SK-N-DZ (cell line): ENCODE measurements at regions not wholly inside any gene's neighbourhood (a gene's known extent, or its start where the extent isn't known, plus 50 kb on each side); places are given as distances from the start of the nearest gene placed in this dataset.

Source experiments
- DNase-seq: peaks from one replicate; pipeline ENCODE4 v3.0.0-alpha.2; 2015; ENCODE audit warnings: low spot score

GRCh38 chr9:38313421-38313820 lies 79.1 kb upstream of the ALDH1B1 start:
- DNase-seq = no peak

- DNase-seq = no peak
Measured at GRCh38 chr9:38312406-38312805, 80.1 kb upstream of the ALDH1B1 start.

DNA sequence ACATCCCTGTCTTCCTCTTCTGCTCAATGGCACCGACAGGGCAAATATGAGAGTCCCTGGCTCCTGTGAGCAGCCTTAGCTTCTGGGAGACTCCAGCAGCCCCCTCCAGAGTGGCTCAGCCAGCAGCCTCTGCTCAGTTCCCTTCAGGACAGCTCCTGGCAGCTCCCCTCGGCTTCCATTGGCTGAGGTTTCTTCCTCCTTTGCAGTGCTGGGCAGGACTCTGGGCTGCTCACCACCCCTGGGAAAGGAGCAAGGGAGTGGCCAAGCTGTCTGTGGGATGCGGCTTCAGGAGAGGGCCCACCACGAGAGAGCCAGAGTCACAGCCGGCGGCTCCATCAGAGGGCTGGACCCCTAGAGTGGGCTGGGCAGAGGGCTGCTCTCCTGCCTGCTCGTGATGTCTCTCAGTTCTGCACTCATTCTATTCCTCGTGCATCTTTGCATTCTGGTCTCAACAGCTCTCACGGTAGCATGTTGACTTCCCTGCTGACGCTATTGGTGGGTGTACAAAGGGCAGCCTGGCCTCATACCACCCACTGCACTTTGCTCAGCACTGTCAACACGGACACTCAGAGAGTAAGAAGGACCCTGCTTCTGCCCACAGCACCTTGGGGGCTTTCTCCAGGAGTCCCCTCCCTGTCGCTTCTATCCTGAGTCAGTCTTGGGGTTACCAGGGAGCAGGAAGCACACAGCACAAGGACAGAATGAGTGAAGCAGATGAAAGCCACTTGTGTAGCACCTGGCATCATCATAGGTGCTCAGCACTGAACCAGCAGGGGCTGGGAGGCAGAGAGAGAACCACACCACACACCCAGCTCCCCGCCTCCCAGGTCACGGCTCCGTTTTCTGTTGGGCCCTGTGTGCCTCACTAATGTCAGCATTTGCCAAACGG lies 80.9 kb upstream of the ALDH1B1 start:
- DNase-seq = peak; percentile 63

- DNase-seq = peak; percentile 44
Measured at GRCh38 chr9:38309324-38310195, 82.9 kb upstream of the ALDH1B1 start.

GRCh38 chr9:38308136-38308535 lies 84.4 kb upstream of the ALDH1B1 start:
- no peak for DNase-seq

DNA sequence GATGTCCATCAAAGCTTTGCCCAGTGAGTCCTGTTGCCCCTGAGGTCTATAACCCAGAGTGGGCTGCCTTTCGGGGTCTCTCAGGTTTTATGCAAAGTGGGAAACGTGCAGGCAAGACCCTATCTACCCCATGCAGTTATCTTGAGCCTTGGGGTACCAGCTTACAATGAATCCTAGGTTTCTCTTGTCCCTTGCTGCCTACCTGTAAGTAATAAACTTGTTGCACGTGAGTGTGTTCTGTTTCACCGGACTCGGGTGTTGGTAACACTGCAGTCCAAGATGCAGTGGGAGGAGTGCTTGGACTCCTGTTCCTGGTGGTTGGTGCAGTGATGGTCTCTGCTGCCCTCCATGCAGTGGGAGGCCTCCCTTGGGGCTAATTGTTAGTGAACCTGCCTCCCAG lies 85.6 kb upstream of the ALDH1B1 start:
- DNase-seq = no peak

DNA sequence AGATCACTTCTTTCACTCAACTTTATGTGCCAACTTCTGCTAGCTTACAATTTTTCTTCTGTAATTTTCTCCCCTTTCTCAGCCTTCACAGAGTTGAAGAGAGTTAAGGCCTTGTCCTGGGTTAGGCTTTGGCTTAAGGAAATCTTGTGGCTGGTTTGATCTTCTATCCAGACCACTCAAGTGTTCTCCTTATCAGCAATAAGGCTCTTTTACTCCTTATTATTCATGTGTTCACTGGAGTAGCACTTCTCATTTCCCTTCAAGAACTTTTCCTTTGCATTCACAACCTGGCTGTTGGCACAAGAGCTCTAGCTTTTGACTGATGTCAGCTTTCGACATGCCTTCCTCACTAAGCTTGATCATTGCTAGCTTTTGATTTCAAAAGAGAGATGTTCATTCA lies 86.9 kb upstream of the ALDH1B1 start:
- DNase-seq = no peak

DNA sequence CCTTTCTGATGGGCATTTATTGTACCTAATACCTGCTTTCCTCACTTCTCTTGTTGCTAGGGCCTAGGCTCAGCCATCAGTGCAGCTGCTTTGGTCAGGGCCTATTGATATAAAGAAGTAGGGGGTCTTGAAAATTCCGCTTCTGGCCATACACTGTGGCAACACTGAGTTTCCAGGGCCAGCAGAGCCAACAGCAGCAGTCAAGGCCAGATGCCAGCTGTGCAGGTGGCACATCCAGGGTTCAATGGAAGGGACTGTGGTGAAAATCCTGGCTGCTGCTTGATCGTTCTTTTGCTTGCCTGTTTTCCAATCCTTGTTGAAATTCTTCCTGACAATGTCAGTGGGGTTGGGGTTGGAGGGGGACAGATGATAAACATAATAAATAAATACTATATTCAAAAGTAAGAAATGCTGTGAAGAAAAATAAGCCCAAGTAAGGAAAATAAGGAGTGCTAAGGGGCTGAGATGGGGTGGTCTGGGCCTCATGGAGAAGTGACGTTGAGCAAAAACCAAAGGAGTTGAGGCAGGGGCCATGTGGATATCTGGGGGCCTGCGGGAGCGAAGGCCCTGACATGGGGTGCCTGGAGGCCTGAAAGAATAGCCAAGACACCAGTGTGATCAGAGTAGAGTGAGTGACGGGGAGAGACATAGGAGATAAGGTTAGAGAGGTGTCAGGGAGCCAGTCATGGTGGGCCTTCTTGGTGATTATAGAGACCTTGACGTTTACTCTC lies 91.0 kb upstream of the ALDH1B1 start:
- no peak for DNase-seq

- no peak for DNase-seq
Measured at GRCh38 chr9:38299856-38300255, 92.6 kb upstream of the ALDH1B1 start.

- no peak for DNase-seq
Measured at GRCh38 chr9:38298904-38299303, 93.6 kb upstream of the ALDH1B1 start.

DNA sequence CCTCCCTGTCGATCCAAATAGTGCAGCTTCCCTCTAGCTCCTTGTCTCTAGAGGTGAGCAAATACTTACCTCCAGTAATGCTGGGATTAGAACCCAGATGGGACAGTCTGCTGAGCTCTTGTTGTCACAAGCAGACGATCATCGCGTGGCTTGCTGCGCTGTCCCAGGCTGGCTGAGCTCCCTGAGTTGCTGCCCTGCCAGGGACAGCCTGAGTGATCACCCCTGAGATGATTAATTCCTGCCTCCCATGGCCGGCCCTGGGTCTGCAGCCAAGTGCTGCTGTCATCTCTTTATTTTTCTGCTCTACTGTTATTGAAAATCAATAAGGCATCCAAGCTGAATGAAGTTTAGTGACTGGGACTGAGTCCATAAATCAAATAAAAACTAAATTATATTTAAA lies 94.0 kb upstream of the ALDH1B1 start:
- no peak for DNase-seq

DNA sequence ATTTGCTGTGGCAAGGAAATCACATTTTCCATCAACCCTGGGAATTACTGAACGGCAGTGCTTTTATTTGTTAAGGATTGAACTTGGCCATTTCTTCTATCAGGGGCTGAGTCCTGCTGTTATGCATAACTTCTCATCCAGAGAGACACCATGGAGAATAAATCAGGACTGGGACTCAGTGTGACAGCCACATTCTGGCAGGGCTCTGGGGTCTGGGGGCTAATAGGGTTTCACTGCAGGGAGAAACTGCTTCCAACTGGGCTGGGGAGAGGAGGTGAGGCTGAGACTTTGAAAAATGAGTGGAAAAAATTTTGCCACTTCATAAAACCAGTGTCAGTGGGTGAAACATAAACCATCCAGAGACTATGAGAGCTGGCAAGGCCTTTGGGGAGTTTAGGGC lies 95.7 kb upstream of the ALDH1B1 start:
- peak; percentile 38 for DNase-seq

DNA sequence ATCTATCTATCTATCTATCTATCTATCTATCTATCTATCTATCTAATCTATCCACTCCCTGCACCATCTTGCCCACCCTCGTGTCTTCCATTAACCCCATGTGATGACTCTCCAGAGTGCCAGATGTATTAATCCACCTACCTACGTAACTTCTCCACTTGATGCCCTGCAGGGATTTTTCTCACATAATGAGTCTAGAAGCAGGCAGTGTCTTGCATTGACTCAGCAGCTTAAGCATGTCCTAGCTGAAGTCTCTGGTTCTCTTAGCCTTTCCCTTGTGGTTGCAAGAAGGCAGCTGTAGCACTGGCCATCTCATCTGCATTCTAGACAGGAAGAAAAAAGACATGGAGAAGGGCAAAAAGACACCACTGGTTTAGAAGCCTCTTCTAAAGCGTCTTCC lies 96.7 kb upstream of the ALDH1B1 start:
- no peak for DNase-seq

GRCh38 chr9:38294220-38294960 lies 98.1 kb upstream of the ALDH1B1 start:
- no peak for DNase-seq

- DNase-seq = no peak
Measured at GRCh38 chr9:38293022-38293421, 99.5 kb upstream of the ALDH1B1 start.

DNA sequence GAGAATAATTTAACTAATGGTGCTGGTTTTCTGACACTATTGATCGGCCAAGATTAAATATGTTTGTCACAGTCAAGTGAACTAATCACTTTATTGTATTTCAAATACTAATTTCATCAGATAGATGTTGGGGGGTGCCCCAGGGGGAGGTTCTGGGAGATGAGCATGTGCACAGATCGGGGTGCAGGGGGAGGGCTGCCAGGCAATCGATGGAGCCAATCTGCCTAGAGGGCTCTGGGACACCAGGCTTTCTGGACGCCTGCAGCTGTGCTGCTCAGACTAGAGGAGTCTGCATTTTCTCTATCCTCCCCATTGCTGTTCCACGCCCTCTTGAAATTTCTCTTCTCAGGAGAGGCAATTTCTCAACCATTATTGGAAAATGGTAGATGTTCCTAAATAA lies 100.0 kb upstream of the ALDH1B1 start:
- no peak for DNase-seq

- no peak for DNase-seq
Measured at GRCh38 chr9:38289866-38290245, 102.6 kb upstream of the ALDH1B1 start.

DNA sequence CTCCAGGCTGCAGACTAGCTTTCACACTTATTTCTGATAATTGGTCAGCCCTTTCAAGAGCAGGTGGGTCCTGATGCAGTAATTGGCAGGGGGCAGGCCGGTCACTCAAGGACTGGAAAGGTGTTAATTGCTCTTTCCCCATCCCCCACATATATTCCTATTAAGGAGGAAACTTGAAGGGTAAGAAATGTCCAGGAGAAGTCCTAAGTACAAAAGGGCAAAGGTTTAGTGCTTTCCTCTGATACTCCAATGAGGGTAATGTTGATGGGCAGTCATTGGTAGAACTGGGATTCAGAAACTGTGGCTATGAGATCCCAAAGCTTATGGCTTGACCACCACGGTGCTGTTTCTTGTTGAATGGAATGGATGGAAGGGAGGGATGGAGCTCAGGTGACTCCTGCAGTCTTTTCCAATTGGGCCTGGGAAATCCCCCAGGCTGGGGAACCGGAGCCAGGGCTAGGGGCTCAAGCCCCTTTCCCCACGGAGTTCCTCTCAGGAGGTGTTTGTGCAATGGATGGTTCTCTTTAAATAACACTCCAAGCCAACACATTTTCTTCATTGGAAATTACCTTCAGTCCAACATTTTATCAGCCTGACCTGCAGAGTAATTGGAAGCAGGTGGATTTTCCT lies 103.2 kb upstream of the ALDH1B1 start:
- DNase-seq = no peak

- DNase-seq = no peak
Measured at GRCh38 chr9:38288502-38288901, 104.0 kb upstream of the ALDH1B1 start.

DNA sequence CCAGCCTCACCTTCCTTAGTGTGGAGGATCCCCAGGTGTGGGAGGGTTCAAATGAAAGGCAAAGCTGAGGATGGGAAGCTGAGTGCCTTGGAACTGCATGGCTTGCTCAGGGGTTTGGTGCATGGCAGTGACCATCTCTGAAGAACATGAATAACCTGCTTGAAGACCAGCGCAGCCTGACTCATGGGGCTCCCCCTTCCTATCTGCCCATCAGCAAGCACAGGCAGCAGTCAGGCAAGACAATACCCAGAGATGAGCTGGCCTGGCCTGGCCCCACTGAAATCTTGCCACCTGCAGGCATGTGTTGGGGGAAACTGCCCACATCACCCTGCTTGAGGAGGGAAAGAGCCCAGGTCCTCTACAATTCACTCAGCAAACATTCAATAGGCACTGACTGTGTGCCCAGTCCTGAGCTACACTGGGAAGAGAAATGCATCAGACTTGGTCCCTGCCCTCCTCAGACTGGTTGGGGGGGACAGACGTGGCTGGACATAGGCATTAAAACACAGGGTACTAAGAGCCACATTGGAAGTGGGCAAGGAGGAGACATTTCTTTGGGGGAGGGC lies 105.0 kb upstream of the ALDH1B1 start:
- peak; percentile 32 for DNase-seq

DNA sequence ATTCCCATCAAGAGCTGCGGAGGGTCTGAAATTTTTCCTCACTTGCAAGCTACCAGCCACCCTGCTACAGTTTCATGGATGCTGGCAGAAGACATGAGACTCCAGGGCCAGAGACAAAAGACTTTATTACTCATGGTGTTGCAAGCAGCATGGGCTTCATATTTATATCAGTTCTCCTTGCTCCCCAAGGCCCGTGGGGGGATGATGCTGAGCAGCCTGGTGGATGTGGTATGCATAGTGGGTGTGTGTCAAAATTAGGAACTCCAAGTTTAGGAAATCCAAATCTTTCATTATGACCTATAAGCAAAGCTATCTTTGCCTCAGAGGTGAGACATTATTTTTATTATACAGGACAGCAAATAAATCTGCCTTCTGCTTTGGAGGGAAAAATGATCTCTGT lies 105.7 kb upstream of the ALDH1B1 start:
- DNase-seq = no peak
